ENCODE measurements at regions not wholly inside any gene's neighbourhood (a gene's known extent, or its start where the extent isn't known, plus 50 kb on each side); places are given as distances from the start of the nearest gene placed in this dataset.

- Histone ChIP-seq H3K4me1 (ENCODE audit: low read length) (peaks cover under 1% of the 10 kb centered on the region; the same call in 1 of the 2 replicates), H2AFZ (ENCODE audit: low read depth, low read length) (no peak overlapping the region), H3K4me3 (ENCODE audit: low read length) (no peak overlapping the region), H3K36me3 (replicated peaks; ENCODE audit: low read depth, low read length) (no peaks in the 10 kb centered on the region), H3K27me3 (ENCODE audit: low read depth, low read length) (no peaks in the 10 kb centered on the region), H3K9ac (ENCODE audit: low read length) (no peak overlapping the region), H3K27ac (ENCODE audit: low read length) (no peak overlapping the region), H4K20me1 (ENCODE audit: insufficient read depth, low read length) (no peaks in the 10 kb centered on the region), H3K79me2 (ENCODE audit: low read length) (no peaks in the 10 kb centered on the region), H3K4me2 (ENCODE audit: low read length) (no peak overlapping the region), H3K9me3 (ENCODE audit: insufficient read depth, low read length) (no peaks in the 10 kb centered on the region)
- TF ChIP-seq EZH2phosphoT487 (IDR thresholded peaks at IDR 0.05; ENCODE audit: low read depth) = no peak
- no peak for TF ChIP-seq CTCF (IDR thresholded peaks at IDR 0.05; ENCODE audit: low read depth, low read length)
Measured at GRCh38 chr13:34364633-34365032, 546.7 kb downstream of the RFC3 start.

GRCh38 chr13:34369931-34370330, 552.0 kb downstream of the RFC3 start:
- no peak overlapping the region for H3K4me2 ChIP-seq (ENCODE audit: low read length)
- no peaks in the 10 kb centered on the region for H3K9me3 ChIP-seq (ENCODE audit: insufficient read depth, low read length)
- H4K20me1 ChIP-seq (ENCODE audit: insufficient read depth, low read length) = no peaks in the 10 kb centered on the region
- H2AFZ ChIP-seq (ENCODE audit: low read depth, low read length) = no peak overlapping the region
- no peak overlapping the region for H3K9ac ChIP-seq (ENCODE audit: low read length)
- H3K79me2 ChIP-seq (ENCODE audit: low read length) = no peaks in the 10 kb centered on the region
- H3K27ac ChIP-seq (ENCODE audit: low read length) = no peak overlapping the region
- H3K36me3 ChIP-seq (replicated peaks; ENCODE audit: low read depth, low read length) = no peaks in the 10 kb centered on the region
- TF ChIP-seq EZH2phosphoT487 (IDR thresholded peaks at IDR 0.05; ENCODE audit: low read depth) (no peak), CTCF (IDR thresholded peaks at IDR 0.05; ENCODE audit: low read depth, low read length) (no peak)
- H3K4me3 ChIP-seq (ENCODE audit: low read length) = no peak overlapping the region
- no peaks in the 10 kb centered on the region for H3K4me1 ChIP-seq (ENCODE audit: low read length)
- H3K27me3 ChIP-seq (ENCODE audit: low read depth, low read length) = no peaks in the 10 kb centered on the region

GRCh38 chr13:34371108-34371507, 553.2 kb downstream of the RFC3 start:
- no peak overlapping the region for H3K27ac ChIP-seq (ENCODE audit: low read length)
- H2AFZ ChIP-seq (ENCODE audit: low read depth, low read length) = no peak overlapping the region
- H3K4me1 ChIP-seq (ENCODE audit: low read length) = no peaks in the 10 kb centered on the region
- H3K4me3 ChIP-seq (ENCODE audit: low read length) = no peak overlapping the region
- no peaks in the 10 kb centered on the region for H3K27me3 ChIP-seq (ENCODE audit: low read depth, low read length)
- no peaks in the 10 kb centered on the region for H3K9me3 ChIP-seq (ENCODE audit: insufficient read depth, low read length)
- no peaks in the 10 kb centered on the region for H4K20me1 ChIP-seq (ENCODE audit: insufficient read depth, low read length)
- no peak overlapping the region for H3K4me2 ChIP-seq (ENCODE audit: low read length)
- no peaks in the 10 kb centered on the region for H3K36me3 ChIP-seq (replicated peaks; ENCODE audit: low read depth, low read length)
- no peaks in the 10 kb centered on the region for H3K79me2 ChIP-seq (ENCODE audit: low read length)
- no peak overlapping the region for H3K9ac ChIP-seq (ENCODE audit: low read length)
- TF ChIP-seq CTCF (IDR thresholded peaks at IDR 0.05; ENCODE audit: low read depth, low read length) (no peak), EZH2phosphoT487 (IDR thresholded peaks at IDR 0.05; ENCODE audit: low read depth) (no peak)

- Histone ChIP-seq H3K9me3 (ENCODE audit: insufficient read depth, low read length) (no peaks in the 10 kb centered on the region), H3K4me2 (ENCODE audit: low read length) (no peak overlapping the region), H3K79me2 (ENCODE audit: low read length) (no peaks in the 10 kb centered on the region), H2AFZ (ENCODE audit: low read depth, low read length) (no peak overlapping the region; the same call in 1 of the 2 replicates), H3K27ac (ENCODE audit: low read length) (no peak overlapping the region), H3K4me1 (ENCODE audit: low read length) (no peaks in the 10 kb centered on the region), H3K27me3 (ENCODE audit: low read depth, low read length) (no peaks in the 10 kb centered on the region), H3K9ac (ENCODE audit: low read length) (no peak overlapping the region), H4K20me1 (ENCODE audit: insufficient read depth, low read length) (no peaks in the 10 kb centered on the region), H3K36me3 (replicated peaks; ENCODE audit: low read depth, low read length) (no peaks in the 10 kb centered on the region), H3K4me3 (ENCODE audit: low read length) (no peak overlapping the region)
- no peak for TF ChIP-seq CTCF (IDR thresholded peaks at IDR 0.05; ENCODE audit: low read depth, low read length)
- no peak for TF ChIP-seq EZH2phosphoT487 (IDR thresholded peaks at IDR 0.05; ENCODE audit: low read depth)
Measured at GRCh38 chr13:34371645-34372395, 553.9 kb downstream of the RFC3 start.

Data from OCI-LY3 (cell line).